K562 (cell line): ENCODE measurements at regions not wholly inside any gene's neighbourhood (a gene's known extent, or its start where the extent isn't known, plus 50 kb on each side); places are given as distances from the start of the nearest gene placed in this dataset.
"Not testable (repeated sequence)": the region's sequence is repeated elsewhere in the genome, so short reads cannot be mapped to it uniquely, and the experiment has no call there.

ENCODE experiments used
- ATAC-seq: fragments of 200-7000 bp; cut with Tn5 transposase; 3 replicates; pipeline ENCODE4 v1.9.1; 2020; ENCODE audit warnings: moderate library complexity
- BruUV-seq: library from RNA; stranded (reverse); fragments of 400-500 nt; replicated peaks from 2 replicates; lab custom pipeline; 2021; lab: Mats Ljungman, UMichigan
- CTCF ChIA-PET: fragments of 300-600 bp; formaldehyde crosslinking; extraction: SDS; loops from one replicate; lab custom pipeline; 2021; ENCODE audit warnings: low intra/inter-chr PET ratio; lab: Yijun Ruan, JAX
- POLR2A ChIA-PET: fragments of 300-600, 350-650 bp; sonication (Branson Sonifier 250); formaldehyde crosslinking; extraction: SDS; loops from one replicate; lab custom pipeline; 2021; ENCODE audit warnings: antibody characterized with exemption, inconsistent platforms; lab: Yijun Ruan, JAX
- DNase-seq, 4 experiments: peaks; one replicate each; pipeline versions ENCODE4 v3.0.0 to v3.0.0-alpha.2; 2011 to 2018; ENCODE audit warnings: low spot score in 3 of 4, mixed read lengths in 3 of 4; ENCODE audit errors: extremely low read depth in 1 of 4
- FAIRE-seq: peaks from 2 replicates; lab custom pipeline; 2011; peaks lifted over from hg19 to GRCh38; lab: Jason Lieb, UNC
- H2AFZ ChIP-seq: 2 replicates; pipeline ENCODE4 v1.6.0; 2011; ENCODE audit warnings: low read depth, low read length, control low read depth, inconsistent platforms
- H3K27ac ChIP-seq: fragments of 200-600 bp; 3 replicates; pipeline ENCODE4 v1.8.0; 2011; ENCODE audit warnings: low read depth, mild to moderate bottlenecking, control low read depth, inconsistent platforms, low read length, moderate library complexity, mixed read lengths; ENCODE audit errors: extremely low read depth
- H3K27me3 ChIP-seq, 2 experiments: fragments of 300-600 bp in 1 of 2; 2 replicates in 1 of 2; 3 replicates in 1 of 2; pipeline versions ENCODE4 v1.6.0 to v1.8.0; 2011; ENCODE audit warnings: inconsistent platforms in 2 of 2, low read length in 2 of 2, mild to moderate bottlenecking in 1 of 2, mixed read lengths in 1 of 2, moderate library complexity in 1 of 2; ENCODE audit not compliant: control insufficient read depth in 2 of 2, insufficient read depth in 2 of 2
- H3K36me3 ChIP-seq: fragments of 300-600 bp; 3 replicates; pipeline ENCODE4 v1.8.0; 2011; ENCODE audit warnings: mild to moderate bottlenecking, low read length, inconsistent platforms; ENCODE audit not compliant: control insufficient read depth, insufficient read depth
- H3K4me1 ChIP-seq, 2 experiments: fragments of 200-600 bp in 1 of 2; replicated peaks in 1 of 2; 2 replicates in 1 of 2; 3 replicates in 1 of 2; pipeline versions ENCODE4 v1.5.1 to v1.8.0; 2011; ENCODE audit warnings: inconsistent platforms in 2 of 2, low read length in 2 of 2, mild to moderate bottlenecking in 1 of 2, mixed read lengths in 1 of 2, moderate library complexity in 1 of 2; ENCODE audit not compliant: control insufficient read depth in 2 of 2, insufficient read depth in 2 of 2
- H3K4me2 ChIP-seq: 2 replicates; pipeline ENCODE4 v1.6.1; 2011; ENCODE audit warnings: low read length, control low read depth, inconsistent platforms, mixed read lengths; ENCODE audit not compliant: insufficient read depth
- H3K4me3 ChIP-seq: fragments of 200-600 bp; sonication (generic), shearing (Covaris generic); 2 replicates; pipeline ENCODE4 v1.5.1; 2016; ENCODE audit warnings: control low read depth, inconsistent platforms
- H3K79me2 ChIP-seq: fragments of 200-600 bp; 3 replicates; pipeline ENCODE4 v1.8.0; 2011; ENCODE audit warnings: low read length, inconsistent platforms; ENCODE audit not compliant: control insufficient read depth, insufficient read depth
- H3K9ac ChIP-seq, 2 experiments: 2 replicates each; pipeline versions ENCODE4 v1.6.0 to v1.6.1; 2011; ENCODE audit warnings: low read depth in 2 of 2, low read length in 2 of 2, control low read depth in 1 of 2, inconsistent platforms in 1 of 2, mild to moderate bottlenecking in 1 of 2, mixed read lengths in 1 of 2; ENCODE audit not compliant: insufficient read depth in 1 of 2
- H3K9me1 ChIP-seq: one replicate; pipeline ENCODE4 v1.6.0; 2011; ENCODE audit warnings: inconsistent platforms, mild to moderate bottlenecking, low read length, moderate library complexity; ENCODE audit not compliant: control insufficient read depth, insufficient read depth
- H3K9me3 ChIP-seq: replicated peaks from 2 replicates; pipeline ENCODE4 v1.5.1; 2011; ENCODE audit warnings: low read depth, low read length, inconsistent platforms; ENCODE audit not compliant: control insufficient read depth, insufficient read depth
- H4K20me1 ChIP-seq: replicated peaks from 2 replicates; pipeline ENCODE4 v1.6.1; 2011; ENCODE audit warnings: low read length, inconsistent platforms, mixed read lengths; ENCODE audit not compliant: control insufficient read depth, insufficient read depth
- CTCF ChIP-seq, 3 experiments: IDR thresholded peaks in 2 of 3; conservative IDR thresholded peaks in 1 of 3; 2 replicates each; pipeline ENCODE4 v1.5.1; 2011 to 2012; ENCODE audit warnings: low read length in 3 of 3, mild to moderate bottlenecking in 3 of 3, control low read depth in 2 of 3, improper control_type of control experiment in 1 of 3, inconsistent platforms in 1 of 3, low read depth in 1 of 3, mixed read lengths in 1 of 3, moderate library complexity in 1 of 3; ENCODE audit not compliant: insufficient read depth in 2 of 3
- POLR2A ChIP-seq: fragments of 450-650 bp; conservative IDR thresholded peaks from 2 replicates; pipeline ENCODE4 v1.6.1; 2016
- WGBS: fragments of 100-300 bp; shearing (Covaris generic); methylation state at CpG from one replicate; pipeline ENCODE4 v1.1.6; 2016; ENCODE audit warnings: low coverage, mixed read lengths; ENCODE audit not compliant: insufficient coverage; ENCODE audit errors: missing lambda C conversion rate; 5-methylcytosine and 5-hydroxymethylcytosine counted together
- in situ Hi-C: fragments of 300-500 bp; cut with MboI; formaldehyde crosslinking; loops from 4 replicates; pipeline ENCODE4 v1.15.0; 2018; ENCODE audit warnings: inconsistent platforms, mixed read lengths
- intact Hi-C: fragments of 100-400 bp; cut with micrococcal nuclease; formaldehyde crosslinking; loops from 2 replicates; pipeline ENCODE4 v1.14.2; 2022

GRCh38 chr4:77353724-77354315 is 196.8 kb downstream of the CCNG2 start:
- H3K27ac ChIP-seq, intact Hi-C loops, H3K79me2 ChIP-seq, H3K9me1 ChIP-seq, CTCF ChIA-PET, H4K20me1 ChIP-seq, POLR2A ChIA-PET, BruUV-seq, H3K36me3 ChIP-seq, H3K4me3 ChIP-seq, H3K27me3 ChIP-seq, in situ Hi-C loops, H3K9me3 ChIP-seq, H2AFZ ChIP-seq, H3K9ac ChIP-seq, H3K4me1 ChIP-seq, DNase-seq, H3K4me2 ChIP-seq: not testable (repeated sequence)
- peak in 2 of 3 experiments; percentile 10 to 39; a peak in 1 of 6 replicates for TF ChIP-seq CTCF (IDR thresholded peaks at IDR 0.05 in 2 of 3, conservative IDR thresholded peaks at IDR 0.05 in 1 of 3; ENCODE audit: insufficient read depth in 2 of 3, low read depth in 1 of 3, low read length in 3 of 3)
- ATAC-seq (peak; percentile 99), FAIRE-seq (peak; percentile 98)
- 2% methylated on average over 3 of the region's 5 CpGs for WGBS

GRCh38 chr4:77354550-77354949 is 197.5 kb downstream of the CCNG2 start:
- intact Hi-C loops (no loop called here), in situ Hi-C loops (no loop called here)
- ATAC-seq, result no peak
- DNase-seq, result no peak
- Histone ChIP-seq H3K9me1 (no peaks in the 10 kb centered on the region), H3K36me3 (no peaks in the 10 kb centered on the region), H3K4me3 (no peak overlapping the region), H3K27me3 (no peaks in the 10 kb centered on the region), H3K9ac (no peak overlapping the region), H4K20me1 (no peaks in the 10 kb centered on the region), H3K79me2 (no peaks in the 10 kb centered on the region), H3K4me1 (no peaks in the 10 kb centered on the region), H3K9me3 (no peaks in the 10 kb centered on the region), H3K27ac (no peak overlapping the region), H2AFZ (no peak overlapping the region), H3K4me2 (no peak overlapping the region)
- TF ChIP-seq POLR2A, result no peak
- FAIRE-seq, result no peak
- no TSS peak for BruUV-seq
- ChIA-PET POLR2A (no interaction called here), CTCF (no interaction called here)
- 0% methylated on average over 1 of the region's 1 CpG for WGBS
